ENCODE measurements at regions not wholly inside any gene's neighbourhood (a gene's known extent, or its start where the extent isn't known, plus 50 kb on each side); places are given as distances from the start of the nearest gene placed in this dataset.

GRCh38 chr22:22955276-22955798 lies 67.7 kb downstream of the IGLL5 start:
- TF ChIP-seq CTCF (IDR thresholded peaks at IDR 0.05) (no peak), ZFX (IDR thresholded peaks at IDR 0.05; ENCODE audit: borderline replicate concordance) (no peak)

All from 22Rv1 (cell line).